RWPE2 (cell line): ENCODE measurements at regions not wholly inside any gene's neighbourhood (a gene's known extent, or its start where the extent isn't known, plus 50 kb on each side); places are given as distances from the start of the nearest gene placed in this dataset.
"Not testable (repeated sequence)": the region's sequence is repeated elsewhere in the genome, so short reads cannot be mapped to it uniquely, and the experiment has no call there.

Source experiments
- ATAC-seq: fragments of 200-7000 bp; cut with Tn5 transposase; 3 replicates; pipeline ENCODE4 v1.9.1; 2021; ENCODE audit warnings: low read depth
- DNase-seq: peaks from one replicate; pipeline ENCODE4 v3.0.0-alpha.2; 2020; ENCODE audit warnings: low spot score
- H3K27ac ChIP-seq: fragments of 450-650 bp; 2 replicates; pipeline ENCODE4 v1.5.1; 2017; ENCODE audit warnings: mild to moderate bottlenecking; ENCODE audit not compliant: poor library complexity, severe bottlenecking
- H3K27me3 ChIP-seq: fragments of 250-450 bp; sonication (Bioruptor Pico); 2 replicates; pipeline ENCODE4 v1.5.1; 2021; ENCODE audit warnings: mild to moderate bottlenecking, moderate library complexity; ENCODE audit not compliant: insufficient read depth, poor library complexity, severe bottlenecking
- H3K36me3 ChIP-seq: fragments of 250-450 bp; sonication (Bioruptor Pico); 2 replicates; pipeline ENCODE4 v1.5.1; 2020; ENCODE audit warnings: low read depth, mild to moderate bottlenecking, moderate library complexity
- H3K4me1 ChIP-seq: fragments of 250-450 bp; sonication (Bioruptor Pico); 2 replicates; pipeline ENCODE4 v1.5.1; 2021; ENCODE audit warnings: mild to moderate bottlenecking, moderate library complexity; ENCODE audit not compliant: insufficient read depth, poor library complexity, severe bottlenecking
- H3K4me3 ChIP-seq: fragments of 250-450 bp; sonication (Bioruptor Pico); 2 replicates; pipeline ENCODE4 v1.5.1; 2021; ENCODE audit warnings: mild to moderate bottlenecking, moderate library complexity; ENCODE audit not compliant: severe bottlenecking
- H3K9me3 ChIP-seq: fragments of 250-450 bp; sonication (Bioruptor Pico); 2 replicates; pipeline ENCODE4 v1.5.1; 2021; ENCODE audit warnings: mild to moderate bottlenecking, moderate library complexity; ENCODE audit not compliant: severe bottlenecking
- TF ChIP-seq, protein P1 (sequence below): fragments of 450-650 bp; IDR thresholded peaks from one replicate; pipeline ENCODE4 v1.5.1; 2017; ENCODE audit warnings: mild to moderate bottlenecking, moderate library complexity; ENCODE audit not compliant: poor library complexity, severe bottlenecking

DNA sequence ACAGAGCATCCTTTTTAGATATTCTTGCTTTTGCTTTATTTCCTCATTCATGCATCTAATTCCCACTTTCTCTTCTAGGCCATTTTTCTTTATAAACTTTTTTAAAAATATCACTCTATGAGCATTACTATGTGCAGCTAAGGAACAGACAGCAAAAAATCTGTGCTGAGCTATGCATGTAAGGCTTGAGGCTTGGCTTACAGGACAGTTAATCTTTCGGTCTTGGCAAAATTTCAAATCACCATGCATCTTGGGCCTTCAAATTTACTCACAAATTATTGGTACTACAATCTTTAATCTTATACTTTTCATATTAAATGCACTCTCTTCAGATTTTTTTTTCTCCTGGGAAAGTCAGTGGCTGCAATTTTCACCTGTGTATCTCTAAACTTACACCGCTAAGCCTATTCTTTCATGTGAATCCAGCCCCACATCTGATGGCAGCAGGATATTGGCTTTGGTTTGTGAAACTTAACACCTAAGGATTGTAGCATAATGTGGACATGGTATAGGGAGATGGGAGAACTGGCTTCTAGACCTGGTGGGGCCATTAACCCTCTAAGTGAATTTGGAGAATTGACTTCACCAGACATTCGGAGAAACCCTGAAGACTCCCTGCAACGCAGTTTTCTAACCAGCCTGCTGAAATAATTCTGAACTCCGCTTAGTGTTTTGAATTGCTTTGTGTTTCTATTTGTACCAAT is 278.3 kb downstream of the SPRY1 start:
- Histone ChIP-seq H3K4me1 (peaks cover 17% of the 10 kb centered on the region), H3K36me3 (no peaks in the 10 kb centered on the region), H3K4me3 (no peak overlapping the region), H3K27me3 (no peaks in the 10 kb centered on the region), H3K27ac (no peak overlapping the region), H3K9me3 (no peaks in the 10 kb centered on the region)
- no peak for DNase-seq
- TF ChIP-seq, protein P1, sequence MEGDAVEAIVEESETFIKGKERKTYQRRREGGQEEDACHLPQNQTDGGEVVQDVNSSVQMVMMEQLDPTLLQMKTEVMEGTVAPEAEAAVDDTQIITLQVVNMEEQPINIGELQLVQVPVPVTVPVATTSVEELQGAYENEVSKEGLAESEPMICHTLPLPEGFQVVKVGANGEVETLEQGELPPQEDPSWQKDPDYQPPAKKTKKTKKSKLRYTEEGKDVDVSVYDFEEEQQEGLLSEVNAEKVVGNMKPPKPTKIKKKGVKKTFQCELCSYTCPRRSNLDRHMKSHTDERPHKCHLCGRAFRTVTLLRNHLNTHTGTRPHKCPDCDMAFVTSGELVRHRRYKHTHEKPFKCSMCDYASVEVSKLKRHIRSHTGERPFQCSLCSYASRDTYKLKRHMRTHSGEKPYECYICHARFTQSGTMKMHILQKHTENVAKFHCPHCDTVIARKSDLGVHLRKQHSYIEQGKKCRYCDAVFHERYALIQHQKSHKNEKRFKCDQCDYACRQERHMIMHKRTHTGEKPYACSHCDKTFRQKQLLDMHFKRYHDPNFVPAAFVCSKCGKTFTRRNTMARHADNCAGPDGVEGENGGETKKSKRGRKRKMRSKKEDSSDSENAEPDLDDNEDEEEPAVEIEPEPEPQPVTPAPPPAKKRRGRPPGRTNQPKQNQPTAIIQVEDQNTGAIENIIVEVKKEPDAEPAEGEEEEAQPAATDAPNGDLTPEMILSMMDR: no peak
- no peak for ATAC-seq

DNA sequence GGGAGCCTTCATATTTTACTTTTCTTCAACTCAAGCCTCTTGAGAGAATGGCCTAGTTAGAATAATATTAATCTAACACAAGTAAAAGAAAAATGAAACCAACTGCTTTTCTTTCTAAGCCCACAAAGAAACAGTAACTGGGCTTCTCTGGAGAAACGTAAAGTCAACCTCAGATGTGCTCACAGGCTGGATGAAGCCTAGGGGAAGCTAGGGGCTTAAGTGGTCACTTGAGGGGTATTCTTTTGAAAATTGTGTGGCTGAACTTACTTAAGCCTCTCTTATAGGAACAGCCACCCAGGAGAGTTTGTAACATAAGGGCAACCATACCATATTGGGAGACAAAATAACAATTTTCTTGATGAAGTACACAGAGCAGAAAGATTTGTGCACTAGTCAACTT is 279.0 kb downstream of the SPRY1 start:
- Histone ChIP-seq H3K9me3 (no peaks in the 10 kb centered on the region), H3K27me3 (no peaks in the 10 kb centered on the region), H3K4me3 (no peak overlapping the region), H3K4me1 (peaks cover 17% of the 10 kb centered on the region), H3K27ac (no peak overlapping the region), H3K36me3 (no peaks in the 10 kb centered on the region)
- ATAC-seq: no peak
- TF ChIP-seq, protein P1: no peak
- DNase-seq: no peak

DNA sequence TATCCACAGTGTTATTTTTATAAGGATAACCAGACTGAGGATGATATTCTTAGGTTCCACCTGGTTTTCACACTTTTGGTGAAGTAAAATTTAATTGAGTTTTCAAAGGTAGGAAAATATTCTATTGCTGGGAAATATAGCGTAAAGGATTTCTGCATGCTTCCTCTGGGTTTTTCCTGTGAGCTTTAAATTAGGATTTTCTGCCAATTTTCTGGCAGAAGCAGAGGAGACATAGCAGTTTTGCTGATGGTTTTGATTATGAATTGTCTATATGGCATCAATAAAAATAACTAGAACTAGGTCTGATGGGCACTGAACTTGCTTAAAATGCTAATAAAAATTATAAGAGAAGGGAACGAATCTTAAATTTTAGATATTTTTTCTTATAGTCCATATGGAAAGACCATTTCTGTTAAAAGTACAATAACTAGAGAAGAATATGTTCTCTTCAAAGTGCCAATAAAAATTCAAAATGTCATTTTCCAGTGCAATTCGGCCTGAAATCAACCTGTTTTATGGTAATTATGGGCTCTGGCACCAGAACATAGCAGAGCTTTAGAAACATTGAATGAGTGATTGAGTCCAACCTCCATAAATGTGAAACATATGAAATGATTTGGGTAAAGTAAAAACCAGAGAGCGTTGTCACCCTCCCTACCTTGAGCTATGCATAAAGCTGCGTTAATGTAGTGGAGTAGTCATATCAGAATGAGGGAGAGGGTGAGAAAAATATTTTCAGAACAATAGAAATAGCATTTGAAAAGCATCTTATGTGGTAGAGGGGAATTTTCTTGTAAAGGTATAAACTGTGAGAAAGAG is 279.7 kb downstream of the SPRY1 start:
- no peak overlapping the region for H3K4me3 ChIP-seq
- ATAC-seq: no peak
- H3K36me3 ChIP-seq: no peaks in the 10 kb centered on the region
- no peaks in the 10 kb centered on the region for H3K9me3 ChIP-seq
- no peak overlapping the region for H3K27ac ChIP-seq
- TF ChIP-seq, protein P1: no peak
- H3K4me1 ChIP-seq: peaks cover 17% of the 10 kb centered on the region
- H3K27me3 ChIP-seq: no peaks in the 10 kb centered on the region
- no peak for DNase-seq

DNA sequence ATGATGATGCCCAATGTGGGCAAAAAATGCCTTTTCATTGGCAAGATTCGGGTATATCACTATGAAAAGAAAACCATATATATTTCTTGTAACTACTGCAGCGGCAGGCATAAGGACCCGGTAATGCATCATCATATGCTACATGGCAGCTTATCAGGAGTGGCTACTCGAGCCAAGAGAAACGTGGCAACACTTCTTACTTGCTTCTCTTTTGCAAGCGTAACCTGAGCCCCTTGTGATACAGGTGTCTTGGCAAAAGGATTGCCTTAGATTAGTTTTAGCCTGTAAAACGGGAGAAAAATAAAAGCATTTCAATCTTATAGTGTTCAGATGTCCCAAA is 280.3 kb downstream of the SPRY1 start:
- no peak overlapping the region for H3K4me3 ChIP-seq
- H3K4me1 ChIP-seq: peaks cover 17% of the 10 kb centered on the region
- DNase-seq (no peak), ATAC-seq (no peak)
- H3K27me3 ChIP-seq: no peaks in the 10 kb centered on the region
- H3K9me3 ChIP-seq: no peaks in the 10 kb centered on the region
- TF ChIP-seq, protein P1: no peak
- no peaks in the 10 kb centered on the region for H3K36me3 ChIP-seq
- no peak overlapping the region for H3K27ac ChIP-seq

DNA sequence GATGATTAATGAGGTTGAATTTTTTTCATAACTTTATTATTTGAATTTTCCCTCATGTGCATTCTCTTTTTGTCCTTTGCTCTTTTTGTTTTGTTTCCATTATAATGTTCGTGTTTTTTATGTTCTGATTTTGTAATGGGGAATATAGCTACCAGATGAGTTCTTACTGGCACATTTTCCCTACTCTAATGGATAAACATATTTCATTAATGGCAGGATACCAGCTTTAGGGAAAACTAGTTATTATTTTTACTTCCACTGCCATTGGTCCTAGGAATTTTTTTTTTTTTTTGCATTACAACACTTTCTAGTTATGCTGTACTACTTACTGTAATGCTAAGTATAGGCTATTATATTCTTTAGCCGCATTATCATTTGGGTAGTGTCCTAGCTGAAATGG is 286.3 kb downstream of the SPRY1 start:
- Histone ChIP-seq H3K4me1 (no peaks in the 10 kb centered on the region), H3K4me3 (no peak overlapping the region), H3K27me3 (no peaks in the 10 kb centered on the region), H3K36me3 (no peaks in the 10 kb centered on the region), H3K9me3 (no peaks in the 10 kb centered on the region), H3K27ac (no peak overlapping the region)
- DNase-seq (no peak), ATAC-seq (no peak)
- TF ChIP-seq, protein P1: no peak

DNA sequence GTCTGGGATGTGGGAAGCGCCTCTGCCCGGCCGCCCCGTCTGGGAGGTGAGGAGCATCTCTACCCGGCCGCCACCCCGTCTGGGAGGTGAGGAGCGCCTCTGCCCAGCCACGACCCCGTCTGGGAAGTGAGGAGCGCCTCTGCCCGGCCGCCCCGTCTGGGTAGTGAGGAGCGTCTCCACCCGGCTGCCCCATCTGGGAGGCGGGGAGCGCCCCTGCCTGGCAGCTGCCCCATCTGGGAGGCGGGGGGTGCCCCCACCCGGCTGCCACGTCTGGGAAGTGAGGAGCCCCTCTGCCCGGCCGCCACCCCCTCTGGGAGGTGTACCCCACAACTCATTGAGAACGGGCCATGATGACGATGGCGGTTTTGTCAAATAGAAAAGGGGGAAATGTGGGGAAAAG is 288.3 kb downstream of the SPRY1 start:
- DNase-seq, H3K36me3 ChIP-seq, H3K4me1 ChIP-seq, H3K9me3 ChIP-seq, H3K4me3 ChIP-seq, H3K27ac ChIP-seq, H3K27me3 ChIP-seq, ATAC-seq: not testable (repeated sequence)

DNA sequence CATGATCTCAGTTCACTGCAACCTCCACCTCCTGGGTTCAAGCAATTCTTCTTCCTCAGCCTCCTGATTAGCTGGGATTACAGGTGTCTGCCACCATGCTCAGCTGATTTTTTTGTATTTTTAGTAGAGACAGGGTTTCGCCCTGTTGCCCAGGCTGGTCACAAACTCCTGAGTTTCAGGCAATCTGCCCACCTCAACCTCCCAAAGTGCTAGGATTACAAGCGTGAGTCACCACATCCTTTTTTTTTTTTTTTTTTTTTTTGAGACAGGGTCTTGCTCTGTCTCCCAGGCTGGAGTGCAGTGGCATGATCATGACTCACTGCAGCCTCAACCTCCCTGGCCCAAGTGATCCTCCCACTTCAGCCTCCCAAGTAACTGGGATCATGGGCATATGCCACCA is 298.9 kb downstream of the SPRY1 start:
- peaks cover 12% of the 10 kb centered on the region for H3K4me1 ChIP-seq
- not testable (repeated sequence) for H3K4me3 ChIP-seq, ATAC-seq, H3K36me3 ChIP-seq, H3K27ac ChIP-seq, H3K27me3 ChIP-seq, DNase-seq, H3K9me3 ChIP-seq
